Activated naive CD4-positive, alpha-beta T cell treated with Interleukin-2 at 50 U/mL for 16 hours (primary cell): ENCODE measurements at regions not wholly inside any gene's neighbourhood (a gene's known extent, or its start where the extent isn't known, plus 50 kb on each side); places are given as distances from the start of the nearest gene placed in this dataset.
"Not testable (repeated sequence)": the region's sequence is repeated elsewhere in the genome, so short reads cannot be mapped to it uniquely, and the experiment has no call there.

Experiments
- DNase-seq: peaks from one replicate; pipeline ENCODE4 v3.0.0-alpha.2; 2020

DNA sequence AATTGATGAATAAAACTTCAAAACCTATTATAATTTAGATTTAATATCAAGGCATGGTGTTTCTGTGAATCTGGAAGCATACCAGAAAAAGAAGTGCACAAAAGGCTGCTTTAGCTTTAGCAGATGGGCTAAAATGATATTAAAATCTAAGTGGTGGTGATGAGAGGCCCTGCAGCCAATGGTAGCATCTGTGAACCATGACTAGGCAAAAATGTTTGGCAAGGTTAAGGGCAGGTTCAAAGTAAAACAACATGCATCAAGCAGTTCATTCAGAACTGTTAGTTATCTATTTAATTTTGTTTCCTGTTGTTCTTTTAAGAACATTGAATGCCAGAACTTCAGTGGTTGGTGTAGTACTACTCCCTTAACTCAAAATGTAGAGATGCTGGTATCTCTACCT is 1736.9 kb upstream of the CELF4 start:
- DNase-seq = no peak

DNA sequence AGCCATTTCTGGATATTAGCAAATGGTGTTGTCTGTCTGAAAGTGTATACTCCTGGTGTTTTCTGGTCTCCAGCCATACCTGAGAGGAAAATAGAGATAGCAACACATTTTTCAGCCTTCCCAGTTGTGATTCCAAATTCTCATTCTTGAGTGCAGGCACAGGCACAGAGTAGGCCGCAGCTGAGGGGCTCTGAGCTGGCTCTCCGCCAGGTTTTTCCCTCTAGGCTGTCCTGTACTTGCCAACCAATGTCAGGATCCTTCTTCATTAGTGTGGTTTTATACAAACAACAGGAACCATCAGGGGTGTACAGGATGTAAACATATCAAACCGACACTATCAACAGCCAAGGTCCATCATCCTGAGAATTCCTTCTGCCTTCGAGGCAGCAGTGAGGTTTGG is 1733.6 kb upstream of the CELF4 start:
- DNase-seq = no peak

DNA sequence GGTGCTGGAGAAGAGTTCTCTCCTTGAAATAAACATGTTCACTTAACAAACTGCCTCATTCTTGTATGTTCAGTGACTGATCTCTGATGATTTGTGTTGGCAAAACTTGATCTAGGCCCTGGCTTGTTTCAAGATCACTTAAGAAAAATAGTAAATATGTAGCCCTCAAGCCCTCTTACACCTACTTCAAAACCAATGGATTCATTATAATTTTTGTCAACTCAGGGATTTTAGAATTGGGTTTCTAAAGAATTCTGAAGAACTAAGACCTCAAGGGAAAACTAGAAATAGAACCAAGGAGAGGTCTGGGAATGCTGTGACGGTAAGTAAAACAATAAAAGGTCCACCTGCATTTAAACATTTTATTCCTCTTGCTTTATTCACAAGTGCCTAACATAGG is 1731.6 kb upstream of the CELF4 start:
- no peak for DNase-seq

DNA sequence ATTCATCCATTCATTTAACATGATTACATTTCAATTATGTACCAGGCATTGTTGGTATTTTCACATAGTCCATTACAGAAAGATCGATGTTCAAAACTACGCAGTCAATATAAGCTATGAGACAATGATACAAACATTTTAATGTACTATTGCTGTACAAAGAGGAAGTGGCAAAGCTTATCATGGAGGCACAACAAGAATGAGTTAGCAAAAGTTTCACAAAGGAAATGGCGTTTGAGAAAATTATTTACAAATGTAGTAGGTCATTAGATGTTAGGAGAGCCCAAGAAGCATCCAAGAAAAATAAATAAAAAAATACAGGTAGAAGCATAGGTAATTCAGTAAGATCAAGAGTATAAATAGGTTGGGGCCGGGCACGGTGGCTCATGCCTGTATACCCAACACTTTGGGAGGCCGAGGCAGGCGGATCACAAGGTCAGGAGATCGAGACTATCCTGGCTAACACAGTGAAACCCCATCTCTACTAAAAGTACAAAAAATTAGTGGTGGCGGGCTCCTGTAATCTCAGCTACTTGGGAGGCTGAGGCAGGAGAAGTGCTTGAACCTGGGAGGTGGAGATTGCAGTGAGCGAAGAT is 1730.8 kb upstream of the CELF4 start:
- DNase-seq = no peak

DNA sequence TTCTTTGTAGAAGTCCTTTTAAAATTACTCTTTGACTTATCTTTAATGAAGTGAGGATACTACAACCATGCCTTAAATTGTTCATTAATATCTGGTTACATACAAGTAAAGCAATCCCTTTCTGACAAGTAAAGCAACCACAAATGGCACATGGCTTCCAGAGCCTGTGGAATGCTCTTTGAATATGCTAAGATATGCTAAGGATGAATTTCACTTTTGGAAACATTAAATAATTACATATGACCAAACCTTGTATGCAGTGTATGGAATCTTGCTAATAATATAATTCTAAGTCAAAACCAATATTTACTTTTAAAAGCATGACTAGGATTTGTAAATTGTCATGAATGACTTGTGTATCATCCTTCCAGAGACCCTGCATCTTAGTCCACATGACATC is 1711.2 kb upstream of the CELF4 start:
- DNase-seq = no peak

DNA sequence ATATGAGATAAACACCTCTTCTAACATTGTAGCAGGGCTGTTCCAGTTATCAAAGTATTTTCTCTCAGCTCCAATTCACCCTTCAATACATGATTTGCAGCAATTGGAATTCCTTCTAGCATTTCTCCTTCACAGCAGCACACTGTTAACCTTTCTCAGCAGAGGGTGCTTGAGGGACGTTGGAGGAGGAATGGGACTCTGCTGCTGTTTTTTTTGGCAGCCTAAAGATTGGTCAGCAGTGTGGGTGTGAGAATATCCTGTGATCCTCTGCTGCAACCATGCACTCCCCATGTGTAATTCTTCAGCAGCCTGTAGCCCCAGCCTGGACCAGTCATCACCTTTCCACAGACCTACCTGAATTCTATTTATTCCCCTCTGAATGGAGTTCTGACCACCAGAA is 1708.9 kb upstream of the CELF4 start:
- DNase-seq = no peak

DNA sequence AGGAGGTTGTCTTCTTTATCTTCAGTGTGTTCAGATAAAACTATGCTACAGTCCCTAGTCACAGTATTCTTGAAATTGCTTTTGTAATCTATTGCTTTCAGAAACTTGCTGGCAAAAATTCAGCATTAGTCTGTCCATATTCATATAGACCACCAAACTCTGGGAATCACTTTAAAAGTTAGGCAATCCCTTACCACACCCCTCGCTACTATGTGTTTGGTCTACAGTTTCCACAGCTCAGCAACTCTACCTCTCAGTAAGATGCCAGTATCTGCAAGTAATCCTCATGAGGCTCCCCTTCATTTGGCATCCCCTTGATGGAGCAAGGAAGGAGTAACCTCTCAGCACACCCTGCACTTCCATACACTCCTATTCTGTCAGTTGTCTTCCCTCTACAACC is 1706.6 kb upstream of the CELF4 start:
- DNase-seq = no peak

DNA sequence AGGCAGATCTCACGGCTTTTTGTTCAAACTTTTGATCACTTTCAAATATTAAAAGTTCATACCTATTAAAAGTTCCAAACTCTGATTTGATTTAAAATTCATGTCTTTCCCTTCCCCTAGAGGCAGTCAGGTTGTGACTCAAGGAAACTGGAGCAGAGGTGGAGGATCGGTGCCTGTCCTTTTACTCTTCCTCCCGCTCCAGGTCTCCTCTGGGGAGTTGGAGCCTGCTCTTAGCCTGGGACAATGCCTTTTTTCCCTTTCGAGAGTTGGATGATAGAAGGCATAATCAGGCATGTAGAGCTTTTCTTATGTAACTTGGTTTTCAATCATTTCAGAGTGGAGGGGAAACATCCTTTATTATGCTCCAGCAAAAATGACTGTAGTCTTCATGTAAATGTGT is 1706.1 kb upstream of the CELF4 start:
- no peak for DNase-seq

DNA sequence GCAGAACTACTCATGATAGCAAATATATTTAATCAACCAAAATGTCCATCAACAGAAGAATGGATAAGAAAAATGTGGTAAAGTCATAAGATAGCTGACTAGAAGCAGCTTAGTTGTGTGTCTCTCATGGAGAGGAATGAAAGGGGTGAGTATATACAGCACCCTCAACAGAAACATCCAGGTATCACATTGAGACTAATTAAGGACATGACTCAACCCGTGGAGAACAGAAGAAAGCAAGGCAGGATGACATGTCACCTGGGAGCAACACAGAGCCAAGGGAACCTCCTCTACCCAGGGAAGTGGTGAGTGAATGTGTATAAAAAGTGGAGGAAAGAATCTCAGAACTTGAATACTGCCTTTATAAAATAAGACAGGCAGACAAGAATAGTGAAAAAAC is 1695.0 kb upstream of the CELF4 start:
- no peak for DNase-seq

DNA sequence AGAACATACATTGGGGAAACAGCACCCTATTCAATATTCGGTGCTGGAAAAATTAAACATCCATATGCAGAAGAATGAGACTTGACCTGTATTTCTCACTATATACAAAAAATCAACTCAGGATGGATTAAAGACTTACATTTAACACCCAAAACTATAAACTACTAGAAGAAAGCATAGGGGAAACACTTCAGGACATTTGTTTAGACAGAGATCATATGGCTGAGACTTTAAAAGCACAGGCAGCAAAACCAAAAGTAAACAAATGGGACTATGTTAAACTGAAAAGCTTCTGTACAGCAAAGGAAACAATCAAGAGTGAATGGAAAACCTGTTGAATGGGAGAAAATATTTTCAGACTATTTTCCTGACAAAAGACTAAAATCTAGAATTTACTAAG is 1694.1 kb upstream of the CELF4 start:
- DNase-seq = no peak

DNA sequence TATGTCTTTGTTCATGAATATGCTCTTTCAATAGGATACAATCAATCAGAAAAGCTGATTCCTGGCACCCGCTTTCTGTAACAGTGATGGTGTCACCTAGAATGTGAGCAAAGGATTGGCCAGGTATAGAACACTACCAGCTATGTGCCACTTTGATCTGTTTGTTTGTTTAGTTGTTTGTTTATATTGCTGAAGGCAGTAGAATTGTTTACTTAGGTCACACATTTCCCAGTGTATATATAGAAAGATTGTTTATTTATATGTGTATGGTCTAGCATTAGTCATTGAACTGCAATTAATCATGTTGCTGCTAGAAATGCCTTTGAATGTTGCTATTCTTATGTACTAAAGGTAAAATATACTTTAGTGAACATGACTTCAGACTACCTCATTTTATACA is 1678.6 kb upstream of the CELF4 start:
- no peak for DNase-seq

DNA sequence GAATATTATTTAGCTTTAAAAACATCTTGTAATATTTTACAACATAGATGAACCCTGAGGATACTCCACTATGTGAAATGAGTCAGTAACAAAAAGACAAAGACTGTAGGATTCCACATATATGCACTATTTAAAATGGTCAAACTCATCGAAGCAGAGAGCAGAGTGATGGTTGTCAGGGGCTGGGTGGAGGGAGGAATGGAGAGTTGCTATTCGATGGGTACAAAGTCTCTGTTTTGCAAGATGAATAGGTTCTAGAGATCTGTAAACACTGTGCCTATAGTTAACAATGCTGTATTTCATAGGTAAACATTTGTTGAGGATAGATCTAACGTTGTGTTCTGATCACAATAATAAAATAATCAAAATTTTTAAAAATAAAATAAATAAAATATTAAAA is 1675.9 kb upstream of the CELF4 start:
- DNase-seq = no peak

DNA sequence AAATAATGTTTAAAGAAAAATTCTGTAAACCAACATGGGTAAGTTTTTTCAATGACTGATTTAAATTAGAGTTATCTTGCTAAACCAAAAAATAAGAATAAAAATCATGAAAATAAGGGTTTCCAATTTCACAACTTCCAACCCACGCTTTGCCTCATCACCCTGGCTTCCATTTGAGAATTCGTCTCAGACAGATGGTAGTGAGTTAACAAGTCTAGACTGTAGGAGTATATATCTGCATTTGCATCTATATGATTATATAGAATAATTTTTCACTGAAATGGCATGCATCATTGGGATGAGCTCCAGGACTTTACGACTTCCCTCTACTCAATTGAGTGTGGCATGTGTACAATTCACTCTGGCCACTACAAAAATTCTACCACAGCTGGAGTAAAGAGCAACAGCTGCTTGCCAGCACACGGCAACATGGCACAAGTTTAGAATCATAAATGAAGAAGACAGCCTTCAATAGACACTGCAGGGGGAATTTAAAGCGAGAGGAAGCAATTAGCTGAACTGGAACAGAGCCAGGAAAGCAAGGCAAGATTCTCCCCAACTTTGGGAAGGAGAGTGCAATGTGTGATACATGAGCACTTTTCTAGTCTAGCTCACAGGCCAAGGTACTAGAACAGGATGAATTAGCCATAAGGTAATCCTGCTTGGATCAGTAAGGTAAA is 1673.5 kb upstream of the CELF4 start:
- DNase-seq = no peak

DNA sequence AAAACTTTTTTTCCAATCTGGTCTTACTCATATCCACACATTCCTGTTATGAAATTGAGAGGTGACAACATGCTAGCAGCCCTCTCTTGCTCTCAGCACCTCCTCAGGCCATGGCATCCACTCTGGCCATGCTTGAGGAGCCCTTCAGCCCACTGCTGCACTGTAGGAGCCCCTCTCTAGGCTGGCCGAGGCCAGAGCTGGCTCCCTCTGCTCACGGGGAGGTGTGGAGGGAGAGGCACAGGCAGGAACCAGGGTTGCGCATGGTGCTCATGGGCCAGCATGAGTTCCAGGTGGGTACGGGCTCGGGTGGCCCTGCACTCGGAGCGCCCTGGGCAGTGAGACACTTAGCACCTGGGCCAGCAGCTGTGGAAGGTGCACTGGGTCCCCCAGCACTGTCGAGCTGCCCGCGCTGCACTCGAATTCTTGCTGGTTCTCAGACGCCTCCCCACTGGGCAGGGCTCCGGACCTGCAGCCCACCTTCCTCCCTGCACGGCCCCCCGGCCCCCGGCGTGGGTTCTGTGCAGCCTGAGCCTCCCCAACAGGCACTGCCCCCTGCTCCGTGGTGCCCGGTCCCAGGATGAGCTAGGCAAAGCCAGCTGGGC is 1669.6 kb upstream of the CELF4 start:
- no peak for DNase-seq

DNA sequence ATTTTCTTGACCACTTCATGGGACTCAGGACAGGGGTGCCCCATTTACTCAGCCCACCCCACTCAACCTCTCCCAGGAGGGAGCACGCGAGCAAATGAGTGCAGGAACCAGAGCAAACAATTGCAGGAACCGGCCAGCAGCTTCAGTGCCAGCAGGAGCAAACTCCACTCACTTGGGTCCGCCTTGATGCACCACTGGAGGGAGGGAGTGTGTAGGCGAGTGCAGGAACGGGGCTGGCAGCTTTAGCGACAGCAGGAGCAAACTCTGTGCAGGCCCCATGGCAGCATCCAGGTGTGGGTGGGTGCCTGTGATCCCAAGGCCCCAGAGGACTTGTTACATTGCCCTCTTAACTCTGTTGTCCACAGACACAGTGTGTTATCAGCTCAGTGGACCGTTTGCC is 1667.3 kb upstream of the CELF4 start:
- no peak for DNase-seq

DNA sequence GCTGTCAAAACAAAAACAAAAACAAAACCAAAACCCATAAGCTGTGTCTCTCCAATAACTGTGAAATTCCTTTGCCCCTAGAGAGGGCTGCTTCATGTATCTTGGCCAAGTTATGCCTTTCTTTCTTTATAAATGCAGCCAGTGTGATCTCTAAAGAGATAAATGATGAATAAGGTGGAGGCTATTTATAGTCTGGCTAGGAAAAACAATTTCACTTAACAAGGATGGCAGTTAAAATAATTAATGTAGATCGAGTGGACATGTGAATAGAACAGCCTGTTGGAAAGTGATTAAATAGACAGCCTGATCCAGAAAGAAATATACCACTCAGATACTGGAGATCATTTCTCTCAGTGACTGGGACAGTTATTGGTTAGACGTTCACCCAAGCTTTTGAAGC is 1666.9 kb upstream of the CELF4 start:
- no peak for DNase-seq

DNA sequence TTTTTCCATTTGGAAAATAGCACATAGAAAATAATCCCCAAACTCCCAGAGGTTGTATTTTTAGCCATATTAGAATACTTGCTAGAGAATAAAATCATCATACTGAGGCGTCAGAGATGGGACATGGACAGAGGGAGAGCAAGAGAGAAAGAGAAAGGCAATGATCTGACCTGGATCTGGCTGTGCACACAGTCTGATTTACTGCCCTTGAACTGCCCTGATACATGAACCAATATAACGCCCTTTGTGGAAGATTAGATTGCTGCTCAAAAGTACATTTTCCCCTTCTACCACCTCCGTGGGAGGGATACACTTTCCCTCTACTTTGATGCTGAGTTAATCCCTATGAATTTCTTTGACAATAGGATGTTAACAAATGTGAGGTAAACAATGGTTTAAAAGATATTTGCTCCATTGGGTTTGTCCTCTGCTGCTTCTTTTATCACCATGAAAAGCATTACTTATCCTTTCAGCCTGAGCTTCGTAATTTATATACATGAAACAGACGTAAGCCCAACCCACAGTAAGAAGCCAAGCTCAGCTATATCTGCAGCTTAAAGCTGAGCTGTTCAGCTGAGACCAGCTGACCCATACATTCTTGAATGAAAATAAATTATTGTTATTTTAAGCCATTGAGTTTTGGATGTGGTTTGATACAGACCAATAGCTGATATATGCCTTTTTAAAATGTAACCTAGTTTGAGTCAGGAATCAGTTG is 1664.6 kb upstream of the CELF4 start:
- no peak for DNase-seq

DNA sequence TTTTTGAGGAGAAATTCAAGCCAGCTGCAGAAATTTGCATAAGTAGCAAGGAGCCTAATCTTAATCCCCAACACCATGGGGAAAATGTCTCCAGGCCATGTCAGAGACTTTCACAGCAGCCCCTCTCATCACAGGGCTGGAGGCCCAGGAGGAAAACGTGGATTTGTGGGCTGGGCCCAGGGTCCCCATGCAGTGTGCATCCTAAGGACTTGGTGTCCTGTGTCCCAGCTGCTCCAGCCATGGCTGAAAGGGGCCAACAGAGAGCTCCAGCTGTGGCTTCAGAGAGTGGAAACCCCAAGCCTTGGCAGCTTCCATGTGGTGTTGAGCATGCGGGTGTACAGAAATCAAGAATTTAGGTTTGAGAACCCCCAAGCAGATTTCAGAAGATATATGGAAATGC is 1662.2 kb upstream of the CELF4 start:
- not testable (repeated sequence) for DNase-seq

DNA sequence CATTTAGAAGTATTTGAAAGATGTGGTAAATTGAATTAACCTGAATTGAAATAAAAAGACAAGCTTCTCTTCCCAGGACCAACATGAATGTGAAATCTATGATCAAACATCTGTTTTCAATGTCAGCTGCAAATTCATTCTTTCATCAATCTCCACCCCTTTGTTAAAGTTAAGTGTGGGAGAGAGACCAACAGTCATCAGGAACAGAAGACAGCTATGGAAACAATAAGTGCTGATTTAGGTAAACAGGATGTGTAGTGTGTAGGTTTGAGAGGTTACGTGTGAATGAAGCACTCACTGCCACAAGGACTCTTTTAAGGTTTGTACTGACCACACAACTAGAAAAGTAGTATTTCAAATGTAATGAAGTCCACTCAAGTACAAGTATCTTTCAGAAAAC is 1659.8 kb upstream of the CELF4 start:
- no peak for DNase-seq

DNA sequence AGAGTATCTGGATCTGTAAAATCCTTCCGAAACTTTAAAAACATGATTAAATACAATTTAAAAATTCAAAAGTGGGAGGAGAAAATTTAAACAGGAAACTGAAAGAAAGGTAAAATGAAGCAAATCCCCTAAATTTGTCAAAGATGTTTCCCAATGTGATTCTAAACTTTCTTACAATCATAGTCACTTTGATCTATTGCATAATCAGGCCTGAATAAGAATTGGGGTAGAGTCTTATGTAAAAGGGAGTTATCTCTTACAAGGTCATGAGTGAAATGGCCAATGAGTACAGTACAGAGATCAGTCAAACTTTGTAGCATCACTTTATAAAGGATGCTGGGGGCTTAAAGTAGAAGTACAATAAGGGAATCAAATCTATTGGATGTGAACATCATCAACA is 1657.7 kb upstream of the CELF4 start:
- no peak for DNase-seq

DNA sequence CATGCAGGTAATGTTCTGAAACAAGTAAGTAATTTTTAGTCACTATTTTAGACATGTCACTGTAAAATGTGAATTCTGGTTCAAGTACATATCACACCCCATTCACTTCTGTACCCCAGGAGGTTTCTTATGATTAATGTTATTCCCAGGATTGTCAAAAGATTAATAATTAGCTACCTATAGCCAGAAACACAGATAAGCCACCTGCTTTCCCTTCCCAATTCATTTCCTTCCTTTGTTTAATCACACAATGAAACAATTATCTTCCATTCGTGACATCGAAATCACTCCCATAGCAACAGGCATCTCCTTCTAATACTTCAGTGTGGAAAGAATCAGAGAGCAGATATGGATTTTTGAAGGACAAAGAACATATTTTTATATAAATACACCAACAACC is 1650.3 kb upstream of the CELF4 start:
- DNase-seq = no peak

DNA sequence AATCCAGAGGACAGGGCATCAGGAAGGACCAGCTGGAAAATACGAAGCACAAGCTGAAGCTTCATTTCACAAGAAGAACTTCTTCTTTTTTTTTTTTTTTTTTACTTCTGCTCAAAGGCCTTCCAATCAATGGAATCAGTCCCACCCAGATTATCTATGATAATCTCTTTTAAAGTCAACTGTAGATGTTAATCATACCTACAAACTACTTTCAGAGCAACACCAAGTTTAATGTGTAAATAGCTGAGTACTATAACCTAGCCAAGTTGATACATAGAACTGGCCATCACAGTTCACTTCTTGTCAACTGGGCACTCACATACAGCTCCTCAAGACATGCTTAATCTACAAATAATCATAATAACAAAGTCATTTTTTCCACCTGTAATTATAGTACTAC is 1645.9 kb upstream of the CELF4 start:
- DNase-seq = no peak

DNA sequence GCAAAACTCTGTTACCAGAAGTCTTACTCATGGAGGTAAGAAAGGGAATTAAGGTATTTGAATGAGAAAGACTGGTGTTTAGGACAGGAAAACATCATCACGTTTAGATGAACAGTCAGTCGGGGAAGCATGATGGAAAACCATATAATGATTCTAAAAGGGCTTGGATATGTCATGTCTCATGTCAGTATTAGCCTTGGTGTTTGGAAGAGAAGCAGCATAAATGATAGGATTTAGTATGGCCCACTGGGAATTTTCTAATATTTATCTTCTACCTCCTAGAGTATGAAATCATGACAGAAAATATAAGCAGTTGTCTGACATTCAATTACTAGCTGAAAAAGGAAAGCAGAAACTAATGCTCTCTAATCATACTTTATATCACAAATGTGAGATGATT is 1643.6 kb upstream of the CELF4 start:
- no peak for DNase-seq

DNA sequence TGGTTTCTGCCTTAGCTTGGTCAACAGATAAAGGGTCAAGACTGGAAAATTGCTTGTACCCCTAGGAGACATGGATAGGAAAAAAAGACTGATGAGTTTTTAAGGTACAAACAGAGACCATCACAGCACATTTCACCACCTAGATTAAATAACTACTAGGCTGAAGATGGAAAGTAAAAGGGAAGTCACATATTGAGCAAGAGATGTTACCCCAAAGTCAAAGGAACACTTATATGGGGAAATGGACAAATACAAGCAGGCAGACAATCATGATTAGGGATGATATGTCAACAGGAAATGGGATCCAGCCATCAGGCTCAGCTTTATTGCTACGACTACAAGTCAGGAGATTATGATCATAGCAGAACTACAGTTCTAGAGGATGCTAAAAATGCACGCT is 1643.1 kb upstream of the CELF4 start:
- no peak for DNase-seq
